ENCODE measurements at regions not wholly inside any gene's neighbourhood (a gene's known extent, or its start where the extent isn't known, plus 50 kb on each side); places are given as distances from the start of the nearest gene placed in this dataset.

DNA sequence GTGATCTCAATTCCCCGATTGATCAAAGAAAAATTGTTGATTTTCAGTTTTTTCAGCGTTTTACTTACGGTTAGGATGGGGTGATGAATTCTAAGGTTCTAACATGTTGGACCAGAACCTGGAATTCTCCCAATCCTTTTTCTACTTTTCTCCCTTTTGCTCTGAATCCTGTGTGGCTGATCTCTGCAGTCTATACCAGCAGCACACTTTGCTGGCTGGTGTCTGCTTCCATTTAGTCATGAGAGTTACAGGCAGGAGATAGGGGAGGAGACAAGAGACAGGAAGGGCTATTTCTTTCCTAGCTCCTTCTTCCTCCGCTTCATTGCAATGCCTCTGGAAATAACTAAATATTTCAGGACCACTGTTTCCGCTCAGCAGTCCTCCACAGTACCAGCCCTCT is 623.9 kb downstream of the CENPC start:
- no peak for DNase-seq

DNA sequence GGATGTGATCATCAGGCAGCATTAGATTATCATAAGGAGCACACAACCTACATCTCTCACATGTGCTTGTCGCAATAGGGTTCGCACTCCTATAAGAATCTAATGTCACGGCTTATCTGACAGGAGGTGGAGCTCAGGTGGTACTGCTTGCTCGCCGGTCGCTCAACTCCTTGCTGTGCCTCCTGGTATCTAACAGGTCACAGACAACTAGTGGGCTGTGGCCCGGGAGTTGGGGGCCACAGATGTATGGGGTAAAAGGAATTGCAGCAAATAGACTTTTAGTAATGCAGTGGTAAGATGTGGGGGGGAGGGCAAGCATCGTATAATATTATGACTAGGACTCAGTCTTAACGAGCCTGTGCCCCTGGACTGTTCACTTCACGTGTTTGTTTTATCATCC is 624.8 kb downstream of the CENPC start:
- no peak for DNase-seq

DNA sequence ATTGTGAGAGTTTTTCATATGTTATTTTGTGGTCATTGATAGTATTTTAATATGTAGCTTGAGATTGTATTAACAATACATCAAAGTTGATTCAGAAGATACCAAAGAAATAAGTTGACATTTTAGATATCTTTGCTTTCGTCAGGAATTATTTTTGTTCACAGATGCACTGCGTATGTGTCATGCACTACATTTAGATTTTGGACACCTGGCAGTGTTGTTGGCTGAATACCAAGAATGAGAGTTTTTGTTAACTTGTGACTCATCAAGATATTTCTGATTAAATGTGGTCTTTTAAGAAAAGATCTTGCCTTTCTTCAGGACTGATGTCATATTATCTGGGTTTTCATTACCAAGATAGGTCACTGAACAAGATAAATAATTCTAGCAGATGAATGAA is 633.4 kb downstream of the CENPC start:
- DNase-seq: peak; percentile 75

DNA sequence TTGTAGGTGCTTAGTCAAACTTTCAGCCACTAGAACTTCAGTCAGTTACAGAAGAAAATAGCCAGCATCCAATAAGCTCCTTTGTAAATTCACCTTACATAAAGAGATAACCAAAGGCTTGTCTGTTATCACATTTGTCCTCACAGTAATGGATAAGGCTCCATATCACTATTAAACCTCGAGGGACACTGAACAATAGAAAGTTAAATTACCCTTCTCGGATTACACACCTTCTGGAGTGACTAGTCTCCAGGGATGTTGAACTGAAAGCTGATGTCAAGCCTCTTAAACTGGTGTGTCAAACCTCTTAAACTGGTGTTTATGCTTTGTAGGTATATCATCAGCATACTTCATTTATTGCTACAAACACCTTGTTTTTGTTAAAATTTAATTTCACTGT is 639.0 kb downstream of the CENPC start:
- no peak for DNase-seq

DNA sequence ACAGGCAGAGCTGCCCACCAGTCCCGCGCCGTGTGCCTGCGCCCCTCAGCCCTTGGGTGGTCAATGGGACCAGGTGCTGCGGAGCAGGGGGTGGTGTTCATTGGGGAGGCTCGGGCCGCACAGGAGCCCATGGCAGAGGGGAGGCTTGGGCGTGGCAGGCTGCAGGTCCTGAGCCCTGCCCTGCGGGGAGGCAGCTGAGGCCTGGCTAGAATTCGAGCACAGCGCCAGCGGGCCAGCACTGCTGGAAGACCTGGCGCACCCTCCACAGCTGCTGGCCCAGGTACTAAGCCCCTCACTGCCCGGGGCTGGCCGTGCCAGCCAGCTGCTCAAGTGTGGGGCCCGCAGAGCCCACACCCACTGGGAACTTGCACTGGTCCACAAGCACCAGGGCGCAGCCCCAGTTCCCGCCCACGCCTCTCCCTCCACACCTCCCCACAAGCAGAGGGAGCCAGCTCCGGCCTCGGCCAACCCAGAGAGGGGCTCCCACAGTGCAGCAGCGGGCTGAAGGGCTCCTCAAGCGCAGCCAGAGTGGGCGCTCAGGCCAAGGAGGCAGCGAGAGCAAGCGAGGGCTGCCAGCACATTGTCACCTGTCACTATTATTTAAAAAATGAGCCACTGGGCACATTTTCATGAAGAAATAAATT is 645.8 kb downstream of the CENPC start:
- no peak for DNase-seq

DNA sequence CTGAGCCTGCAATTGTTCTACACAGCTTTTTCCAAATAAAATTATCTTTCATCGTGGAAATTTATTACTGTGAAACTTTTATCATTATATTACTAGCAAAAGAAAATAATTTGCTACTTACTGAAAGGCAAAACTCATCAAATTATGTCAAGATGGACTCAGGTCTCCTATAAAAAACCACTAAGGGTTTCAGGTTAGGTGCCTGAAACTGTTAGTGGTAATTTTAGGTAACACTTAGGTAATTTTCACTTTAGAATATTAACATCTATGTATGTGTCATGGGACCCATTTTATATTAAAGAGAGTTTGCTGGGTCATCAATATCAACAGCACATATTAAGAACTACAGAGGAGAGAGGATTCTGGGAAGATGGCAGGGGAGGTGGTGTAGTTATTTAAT is 651.5 kb downstream of the CENPC start:
- no peak for DNase-seq

DNA sequence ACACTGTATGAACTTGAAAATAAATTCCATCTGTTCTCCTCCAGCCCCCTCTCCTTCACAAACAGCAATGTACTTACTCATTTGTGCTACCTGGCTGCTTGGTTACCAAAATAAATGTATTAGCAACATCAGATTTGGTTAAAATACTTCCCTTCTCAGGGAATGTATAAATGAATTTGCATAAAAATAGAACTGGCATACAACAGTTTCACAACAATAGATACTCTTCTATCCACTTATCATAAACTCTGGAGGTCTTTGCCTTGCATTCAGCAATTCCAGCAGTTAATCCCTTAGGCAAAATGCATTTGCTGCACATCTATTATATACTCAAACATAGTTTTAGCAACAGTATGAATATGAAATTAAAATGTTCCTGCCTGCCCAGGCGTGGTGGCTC is 658.2 kb downstream of the CENPC start:
- no peak for DNase-seq

DNA sequence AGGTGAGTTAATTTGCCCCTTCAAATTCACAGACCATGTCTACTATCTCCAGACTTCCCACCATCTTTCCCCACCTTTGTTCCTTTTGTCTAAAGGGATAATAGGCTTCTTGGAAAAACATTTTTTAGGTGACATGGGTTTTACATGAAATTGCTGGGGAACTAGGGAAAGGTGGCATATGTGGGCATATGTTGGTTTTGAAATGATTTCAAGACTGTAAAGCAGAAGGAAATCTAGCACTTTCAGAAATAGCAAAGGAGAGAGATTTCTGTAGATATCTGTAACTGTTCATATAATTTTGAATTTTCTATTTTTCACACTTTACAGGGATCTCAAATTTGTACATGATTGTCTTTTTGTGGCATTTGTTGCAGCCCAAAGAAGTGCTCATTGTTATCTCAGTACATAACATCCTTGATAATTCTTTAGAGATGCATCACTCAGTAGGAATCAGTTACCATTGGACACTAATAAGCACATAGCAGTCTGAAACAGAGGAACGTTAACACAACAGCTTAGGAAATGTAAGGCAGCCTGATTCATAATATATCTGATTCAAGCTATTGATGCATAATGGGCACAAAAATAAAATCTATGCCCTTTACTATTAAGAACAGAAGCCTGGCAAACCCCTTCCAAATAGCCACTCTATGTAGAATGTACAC is 659.7 kb downstream of the CENPC start:
- no peak for DNase-seq

DNA sequence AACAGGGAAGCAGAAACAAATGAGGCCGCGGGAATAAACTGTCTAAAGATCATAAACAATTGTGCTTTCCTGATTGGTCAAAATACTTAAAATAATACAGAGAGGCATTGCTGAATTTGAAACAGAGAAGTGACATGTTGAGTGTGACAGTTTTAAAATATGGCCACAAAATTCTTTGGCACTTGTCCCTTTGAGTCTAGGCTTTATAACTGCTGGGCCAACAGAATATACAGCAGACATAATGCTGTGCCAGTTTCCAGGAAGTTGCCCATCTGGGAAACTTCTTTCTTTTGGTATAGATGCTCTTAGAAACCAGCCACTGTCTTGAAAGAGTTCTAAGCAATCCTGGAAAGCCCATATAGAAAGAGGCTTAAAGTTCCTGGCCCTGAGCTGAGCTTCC is 668.4 kb downstream of the CENPC start:
- no peak for DNase-seq

DNA sequence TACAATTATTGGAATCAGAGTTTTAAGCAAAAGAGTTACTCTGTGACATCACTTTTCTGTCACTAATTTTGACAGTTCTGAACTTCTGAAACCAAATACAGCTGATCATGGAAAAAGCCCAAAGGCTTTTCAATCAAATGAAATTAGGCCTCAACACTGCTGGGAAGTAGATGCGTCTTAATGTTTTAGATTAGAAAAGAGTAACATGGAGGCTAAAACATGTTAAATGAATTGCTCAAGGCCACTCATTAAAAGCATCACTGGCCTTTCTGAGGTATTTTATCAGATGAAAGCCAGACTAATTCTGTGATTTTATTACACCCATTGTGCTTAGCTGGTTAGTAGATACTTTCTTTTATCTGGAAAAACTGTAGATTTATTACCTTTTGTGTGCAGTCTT is 672.6 kb downstream of the CENPC start:
- DNase-seq: no peak

DNA sequence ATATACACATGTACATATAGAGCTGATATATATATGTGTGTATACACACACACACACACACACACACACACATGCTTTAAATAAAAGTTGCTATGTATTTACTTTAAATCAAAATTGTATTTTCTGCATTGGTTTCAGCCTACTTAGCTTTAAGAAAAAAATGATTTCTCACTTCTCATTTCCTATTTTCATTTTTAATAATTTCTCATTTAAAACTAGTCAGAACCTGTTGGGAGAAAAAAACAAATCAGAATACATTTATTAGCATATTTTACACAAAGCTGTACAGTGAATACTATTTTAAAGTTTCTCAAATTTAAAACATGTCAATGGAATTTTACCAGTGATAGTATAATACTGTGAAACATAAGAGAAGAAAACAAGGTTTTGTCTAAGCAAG is 681.8 kb downstream of the CENPC start:
- no peak for DNase-seq

DNA sequence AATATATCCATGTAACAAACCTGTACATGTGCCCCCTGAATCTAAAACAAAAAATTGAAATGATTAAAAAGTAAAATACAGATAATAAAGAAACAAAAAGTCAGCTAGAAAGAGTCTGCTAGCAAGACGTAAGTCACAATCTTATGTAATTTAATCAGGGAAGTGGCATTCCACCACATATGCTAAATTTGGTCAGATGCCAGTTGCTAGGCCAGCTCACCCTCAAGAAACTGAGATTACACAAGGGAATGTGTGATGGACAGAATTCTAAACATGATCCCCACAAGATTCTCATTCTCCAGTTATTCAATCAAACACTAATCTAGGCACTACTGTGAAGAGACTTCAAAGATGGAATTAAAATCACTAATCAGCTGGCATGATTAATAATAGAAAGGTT is 689.3 kb downstream of the CENPC start:
- no peak for DNase-seq

DNA sequence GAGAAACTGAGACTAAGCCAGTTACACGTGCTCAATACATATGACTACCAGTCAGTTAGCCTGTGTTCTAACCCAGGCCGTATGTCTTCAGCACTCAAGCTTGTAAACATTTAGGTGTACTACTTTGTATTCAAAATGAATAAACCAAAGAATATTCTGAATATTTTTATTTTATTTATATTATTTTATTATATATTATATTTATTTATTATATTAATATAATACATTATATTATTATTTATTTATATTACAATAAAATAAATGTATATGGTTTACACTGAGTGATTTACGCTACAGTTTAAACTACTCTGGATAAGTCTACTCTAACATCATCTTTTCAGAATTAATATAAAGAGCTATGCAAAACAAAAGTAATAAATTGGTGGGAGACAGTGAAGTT is 691.5 kb downstream of the CENPC start:
- no peak for DNase-seq

DNA sequence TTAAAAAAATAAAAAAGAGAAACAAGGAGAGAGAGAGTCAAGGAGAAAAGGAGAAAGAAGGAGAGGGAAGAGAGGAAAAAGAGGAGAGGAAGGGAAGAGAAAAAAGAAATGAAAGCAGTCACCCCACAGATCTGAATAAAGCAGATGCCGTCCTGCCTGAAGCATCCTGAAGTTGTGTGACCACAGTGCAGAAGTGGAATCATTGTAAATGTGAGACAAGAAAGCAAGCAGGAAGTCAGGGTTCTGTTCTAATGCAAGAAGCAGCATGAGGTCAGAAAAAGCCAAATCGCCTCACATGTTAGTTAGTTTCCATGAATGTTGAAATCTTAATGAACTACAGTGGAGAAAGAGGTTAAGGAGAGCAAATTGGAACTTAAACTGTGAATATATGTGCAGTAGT is 692.5 kb downstream of the CENPC start:
- no peak for DNase-seq

DNA sequence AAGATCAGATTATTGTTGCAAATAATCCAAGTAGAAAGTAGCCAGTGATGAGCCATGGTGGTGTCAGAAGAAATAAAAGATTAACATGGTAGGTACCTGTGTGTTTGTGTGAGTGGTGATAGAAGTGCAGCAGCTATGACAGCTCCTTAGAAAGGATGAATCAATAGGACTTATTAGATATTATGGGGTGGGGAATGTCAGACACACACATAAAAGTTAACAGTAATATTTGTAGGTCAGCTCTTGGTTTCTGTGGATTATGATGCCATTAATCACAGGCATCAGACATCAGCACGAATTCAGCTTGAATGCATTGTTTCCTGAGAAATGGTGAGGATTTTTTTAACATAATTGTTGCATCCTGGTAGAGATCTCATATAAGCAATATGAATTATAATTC is 695.7 kb downstream of the CENPC start:
- no peak for DNase-seq

DNA sequence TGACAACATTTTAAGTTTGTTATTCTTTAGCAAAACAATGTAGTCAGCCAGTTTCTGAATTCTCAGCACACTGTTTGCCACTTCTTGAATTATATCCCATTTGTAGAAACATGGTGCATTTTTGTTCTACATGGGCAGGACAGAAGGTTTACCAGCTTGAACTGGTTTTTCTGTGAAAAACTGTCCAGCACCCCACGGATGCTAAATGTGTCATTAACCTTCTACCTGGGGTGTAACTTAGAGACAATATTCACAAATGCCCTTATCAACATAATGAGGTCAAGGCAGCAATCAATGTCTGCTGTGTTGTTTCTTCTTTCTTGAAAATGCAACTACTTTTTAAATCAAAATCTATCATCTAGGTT is 702.6 kb downstream of the CENPC start:
- DNase-seq: no peak

DNA sequence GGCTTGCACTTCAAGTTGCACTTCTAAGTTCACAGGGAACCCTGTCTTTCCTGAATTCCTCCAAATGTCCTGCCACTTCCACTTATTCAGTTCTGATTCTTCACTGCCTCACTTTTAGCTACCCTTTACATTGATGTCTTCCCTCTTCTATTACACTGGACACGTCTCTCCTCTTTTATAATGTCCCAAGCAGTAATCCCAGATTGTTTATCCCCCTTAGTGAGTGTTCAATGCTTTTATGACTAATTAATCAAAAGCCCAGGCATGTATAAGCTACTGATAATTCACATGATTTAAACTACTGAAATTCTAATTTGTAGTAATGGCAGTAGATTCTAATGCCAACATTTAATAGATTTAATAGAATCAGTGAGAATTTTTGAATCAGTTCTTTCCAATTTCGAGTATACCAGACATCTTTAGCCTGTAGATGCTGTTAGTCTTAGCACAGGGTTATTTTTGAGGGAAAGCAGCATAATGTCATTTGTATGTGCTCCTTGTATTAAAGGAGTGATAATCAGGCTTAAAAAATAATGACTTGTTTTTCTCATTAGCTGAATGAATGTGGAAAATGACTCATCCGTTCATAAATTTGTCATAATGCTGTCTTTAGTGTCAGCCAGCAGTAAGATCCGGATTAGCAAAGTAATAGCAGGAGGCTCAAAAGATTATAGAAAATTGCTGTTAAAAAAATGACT is 703.1 kb downstream of the CENPC start:
- peak; percentile 36 for DNase-seq

DNA sequence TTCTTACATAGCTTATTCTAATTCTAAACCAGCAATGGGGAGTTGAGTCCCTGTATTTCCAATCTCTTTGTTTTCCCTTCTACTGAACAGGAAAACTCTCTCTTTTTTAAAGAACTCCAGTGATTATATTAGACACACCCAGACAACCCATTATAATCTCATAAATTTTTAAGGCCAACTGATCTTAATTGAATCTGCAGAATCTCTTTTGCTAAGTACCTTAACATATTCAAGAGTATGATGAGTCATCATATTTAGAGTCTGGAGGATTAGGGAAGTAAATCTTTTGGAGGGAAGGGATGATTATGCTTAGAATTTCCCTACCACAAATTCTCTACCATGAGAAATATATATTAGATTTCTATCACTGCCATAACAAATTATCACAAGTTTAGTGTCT is 705.1 kb downstream of the CENPC start:
- DNase-seq: no peak

DNA sequence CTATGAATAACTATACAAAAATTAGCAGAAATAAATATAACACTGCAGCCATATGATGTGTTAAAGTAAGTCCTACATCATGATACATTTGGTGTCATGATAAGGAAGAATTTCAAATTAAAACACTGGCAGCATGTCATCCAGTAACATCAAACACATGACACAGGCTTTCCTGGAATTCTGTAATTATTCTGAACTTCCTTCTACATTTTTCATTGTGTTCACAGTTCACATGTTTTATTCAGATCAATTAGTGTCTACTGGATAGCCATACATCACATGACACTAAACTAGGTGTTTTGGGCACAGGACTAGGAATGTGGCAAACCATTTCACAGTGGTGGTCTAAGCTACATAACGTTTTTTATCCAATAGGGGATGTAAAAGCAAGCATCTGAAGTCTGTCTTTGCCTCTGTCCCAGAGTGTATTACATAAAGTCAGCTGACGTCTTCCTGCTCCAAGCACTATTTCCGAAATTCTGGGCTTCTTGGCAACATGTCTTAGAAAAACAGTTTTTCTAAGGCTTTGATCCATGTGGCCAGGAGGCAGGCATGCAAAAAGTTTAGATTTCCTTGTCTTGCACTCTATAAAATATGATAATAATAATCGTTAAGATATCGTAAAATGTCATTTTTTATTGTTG is 707.9 kb downstream of the CENPC start:
- DNase-seq: no peak

DNA sequence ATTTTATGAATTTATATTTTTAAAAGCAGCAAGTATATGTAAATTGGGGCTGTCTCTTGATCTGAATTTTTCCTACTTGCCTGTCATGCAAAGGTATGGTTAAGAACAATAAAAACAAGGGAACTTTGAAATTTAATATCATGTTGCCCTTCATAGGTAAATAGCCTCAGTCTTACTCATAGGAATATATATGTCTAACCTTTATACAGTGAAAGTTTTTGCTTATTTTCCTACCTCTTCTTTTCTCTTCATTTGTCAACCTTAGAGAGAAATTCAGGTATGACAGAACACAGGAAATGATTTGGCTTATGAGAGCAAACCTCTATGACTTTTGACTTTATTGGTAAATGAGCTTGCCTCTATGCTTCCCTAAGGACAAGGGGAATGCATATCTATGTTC is 716.0 kb downstream of the CENPC start:
- DNase-seq: no peak

DNA sequence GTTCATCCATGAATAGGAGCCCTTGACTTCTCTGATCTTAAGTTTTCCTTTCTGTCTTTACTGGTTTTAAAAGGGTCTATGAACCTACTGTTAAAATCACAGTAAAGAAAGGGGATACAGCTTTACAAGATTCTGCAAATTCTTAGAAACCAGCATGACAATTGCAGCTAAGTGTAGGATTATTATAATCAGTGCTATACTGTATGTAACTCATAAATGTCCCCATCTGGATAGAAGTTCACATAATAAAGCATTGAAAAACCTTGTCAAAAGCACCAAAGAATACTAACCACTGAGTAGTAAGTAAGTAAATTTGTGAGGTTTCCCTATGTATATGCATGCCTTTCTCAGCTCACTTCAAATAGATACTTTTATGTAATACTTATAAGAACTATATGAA is 724.6 kb downstream of the CENPC start:
- no peak for DNase-seq

DNA sequence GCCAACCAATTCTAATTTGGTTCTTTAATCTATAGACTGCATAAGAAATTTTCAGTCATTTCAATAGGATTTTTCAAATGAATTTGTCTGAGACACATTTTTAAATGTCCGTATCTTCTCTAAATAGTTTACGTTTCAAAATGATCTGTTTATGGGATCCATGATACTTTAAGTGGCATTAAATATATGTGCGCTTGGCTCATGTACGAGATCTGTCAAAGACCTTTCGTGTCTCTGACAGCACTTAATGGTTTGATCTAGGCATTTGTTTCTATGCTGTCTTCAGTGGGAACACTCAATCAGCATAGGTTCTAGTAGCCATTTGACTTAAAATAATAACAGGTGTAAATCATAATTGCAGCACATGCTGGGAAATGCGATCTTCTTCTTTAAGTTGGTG is 731.0 kb downstream of the CENPC start:
- no peak for DNase-seq

DNA sequence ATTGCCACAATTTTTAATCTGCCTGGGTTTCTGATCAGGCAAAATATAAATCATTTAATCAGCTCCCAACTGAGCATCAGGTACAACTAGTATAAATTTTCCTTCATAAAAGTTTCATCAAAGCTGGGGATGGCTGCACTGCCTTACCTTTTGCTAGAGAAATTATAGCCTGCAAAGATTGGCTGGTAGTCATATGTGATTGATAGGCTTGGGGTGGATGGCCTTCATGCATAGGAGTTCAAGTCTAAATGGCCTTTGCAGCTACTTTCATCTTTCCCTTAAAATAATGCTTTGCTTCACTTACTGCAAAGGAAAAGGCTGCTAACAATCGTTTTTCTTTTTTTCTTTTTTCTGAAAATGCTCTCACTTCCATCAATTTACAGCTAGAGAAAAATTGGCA is 739.7 kb downstream of the CENPC start:
- DNase-seq: no peak

DNA sequence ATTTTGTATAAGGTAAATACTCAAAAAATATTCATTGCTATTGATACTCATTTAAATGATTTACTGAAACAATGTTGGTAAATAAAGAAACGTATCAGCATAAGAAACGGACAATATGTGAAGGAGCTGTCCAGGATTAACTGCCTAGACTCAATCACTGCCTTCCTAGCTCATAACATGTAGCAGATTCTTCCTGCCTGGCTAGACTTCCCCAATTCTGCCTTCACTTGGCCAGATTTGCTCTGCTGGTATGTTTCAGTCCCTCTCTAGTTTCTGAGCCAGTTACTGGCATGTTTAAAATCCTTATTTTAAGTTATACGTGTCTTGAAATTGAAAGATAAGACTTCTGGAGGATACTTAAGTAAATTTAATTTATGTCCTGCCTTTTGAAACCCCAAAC is 740.3 kb downstream of the CENPC start:
- no peak for DNase-seq
